Right lobe of liver (tissue), 6 donors: ENCODE measurements at regions not wholly inside any gene's neighbourhood (a gene's known extent, or its start where the extent isn't known, plus 50 kb on each side); places are given as distances from the start of the nearest gene placed in this dataset.
"Not testable (repeated sequence)": the region's sequence is repeated elsewhere in the genome, so short reads cannot be mapped to it uniquely, and the experiment has no call there.

Source experiments
- ATAC-seq, 4 donors: fragments of 200-7000 bp; cut with Tn5 transposase; one replicate each; pipeline ENCODE4 v1.9.1; 2020; ENCODE audit warnings: mild to moderate bottlenecking in 4 of 4, moderate library complexity in 4 of 4
- DNase-seq, 3 donors: peaks; one replicate each; pipeline ENCODE4 v3.0.0-alpha.2; 2020
- H3K27ac ChIP-seq, 3 donors: fragments of 200-600 bp; one replicate each; pipeline ENCODE4 v1.8.0; 2022
- H3K27me3 ChIP-seq, 2 donors: fragments of 200-600 bp; one replicate each; pipeline ENCODE4 v1.8.0; 2022
- H3K36me3 ChIP-seq, 4 donors: fragments of 200-600 bp; sonication (generic) in 1 of 4; one replicate each; pipeline versions ENCODE4 v1.5.1 to v1.8.0; 2017 to 2022; ENCODE audit warnings: control low read depth in 1 of 4
- H3K4me1 ChIP-seq, 4 donors: fragments of 200-600 bp; sonication (generic) in 1 of 4; one replicate each; pipeline versions ENCODE4 v1.5.1 to v1.8.0; 2017 to 2022; ENCODE audit warnings: control low read depth in 1 of 4
- H3K4me3 ChIP-seq, 3 donors: fragments of 200-600 bp; one replicate each; pipeline ENCODE4 v1.8.0; 2022
- H3K9me3 ChIP-seq, 4 donors: fragments of 200-600 bp; sonication (generic) in 1 of 4; one replicate each; pipeline versions ENCODE4 v1.5.1 to v1.8.0; 2017 to 2022; ENCODE audit warnings: control low read depth in 1 of 4
- POLR2A ChIP-seq: fragments of 450-650 bp; IDR thresholded peaks from one replicate; pipeline ENCODE4 v1.6.1; 2017; ENCODE audit warnings: antibody characterized with exemption, mild to moderate bottlenecking
- WGBS: methylation state at CpG from one replicate; pipeline ENCODE4 v1.1.6; 2018; ENCODE audit warnings: low coverage, low lambda C conversion rate; ENCODE audit not compliant: insufficient coverage; ENCODE audit errors: missing lambda C conversion rate; 5-methylcytosine and 5-hydroxymethylcytosine counted together
- intact Hi-C, 2 donors: fragments of 100-400 bp; cut with DNase I; formaldehyde crosslinking; loops; one replicate each; pipeline versions ENCODE4 v1.11.2 to v1.14.1; 2022
- TF ChIP-seq, protein P1 (sequence below), 4 donors: fragments of 200-600 bp in 3 of 4; fragments of 450-650 bp in 1 of 4; IDR thresholded peaks; one replicate each; pipeline versions ENCODE4 v1.5.1 to v1.8.0; 2016 to 2022; ENCODE audit warnings: antibody characterized with exemption in 4 of 4, mild to moderate bottlenecking in 2 of 4
- donor health status: DM: no; HTN: yes; CAD: no.
- donor health status: DM: no; HTN: no; CAD: no.
- donor health status: DM: no; HTN: no; CAD: no.
- donor health status: DM: no; HTN: yes; CAD: no.
- donor health status: DM: no; HTN: yes; CAD: no.

DNA sequence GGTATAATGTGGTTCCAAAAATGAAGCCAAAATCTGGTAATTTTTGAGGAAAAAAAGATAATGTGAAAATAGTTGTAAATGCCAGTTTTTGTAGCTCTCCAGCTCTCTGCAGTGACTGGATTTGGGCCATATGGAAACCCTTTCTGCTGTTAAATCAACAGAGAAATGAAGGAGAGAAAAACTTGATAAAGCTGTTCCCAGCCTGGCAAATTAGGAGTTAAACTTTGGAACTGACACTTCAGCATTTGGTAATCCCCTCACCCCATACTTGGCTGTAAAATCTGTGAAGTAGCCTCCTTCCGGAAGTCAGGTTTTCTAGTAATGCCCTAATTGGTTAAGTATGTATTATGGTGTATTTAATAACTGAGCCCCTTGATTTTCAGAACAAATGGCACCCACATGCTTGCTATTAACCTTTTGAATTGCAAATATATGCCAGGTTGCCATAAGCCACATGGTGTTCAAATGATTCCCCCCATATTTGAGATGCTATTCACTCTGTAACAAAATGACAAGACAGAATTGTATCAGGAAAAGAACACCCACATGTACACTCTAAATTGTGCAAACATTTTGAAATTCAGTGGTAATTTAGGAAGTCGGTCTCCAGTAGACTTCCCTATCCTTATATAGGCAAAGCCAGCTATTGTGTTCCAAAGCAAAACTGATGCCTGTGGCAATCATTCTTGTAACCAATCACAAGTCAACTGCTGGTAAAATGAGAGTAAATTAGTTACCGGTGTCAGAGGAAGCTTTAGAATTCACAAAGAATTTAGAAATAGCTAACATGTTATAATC, 96.3 kb upstream of the ADAMTS3 start:
- Histone ChIP-seq H3K9me3 (no peaks in the 10 kb centered on the region), H3K36me3 (no peaks in the 10 kb centered on the region), H3K27me3 (no peaks in the 10 kb centered on the region), H3K4me1 (no peaks in the 10 kb centered on the region), H3K4me3 (no peak overlapping the region), H3K27ac (no peak overlapping the region)
- intact Hi-C loops = no loop called here
- no peak for ATAC-seq
- no peak for DNase-seq
- TF ChIP-seq, protein P1, sequence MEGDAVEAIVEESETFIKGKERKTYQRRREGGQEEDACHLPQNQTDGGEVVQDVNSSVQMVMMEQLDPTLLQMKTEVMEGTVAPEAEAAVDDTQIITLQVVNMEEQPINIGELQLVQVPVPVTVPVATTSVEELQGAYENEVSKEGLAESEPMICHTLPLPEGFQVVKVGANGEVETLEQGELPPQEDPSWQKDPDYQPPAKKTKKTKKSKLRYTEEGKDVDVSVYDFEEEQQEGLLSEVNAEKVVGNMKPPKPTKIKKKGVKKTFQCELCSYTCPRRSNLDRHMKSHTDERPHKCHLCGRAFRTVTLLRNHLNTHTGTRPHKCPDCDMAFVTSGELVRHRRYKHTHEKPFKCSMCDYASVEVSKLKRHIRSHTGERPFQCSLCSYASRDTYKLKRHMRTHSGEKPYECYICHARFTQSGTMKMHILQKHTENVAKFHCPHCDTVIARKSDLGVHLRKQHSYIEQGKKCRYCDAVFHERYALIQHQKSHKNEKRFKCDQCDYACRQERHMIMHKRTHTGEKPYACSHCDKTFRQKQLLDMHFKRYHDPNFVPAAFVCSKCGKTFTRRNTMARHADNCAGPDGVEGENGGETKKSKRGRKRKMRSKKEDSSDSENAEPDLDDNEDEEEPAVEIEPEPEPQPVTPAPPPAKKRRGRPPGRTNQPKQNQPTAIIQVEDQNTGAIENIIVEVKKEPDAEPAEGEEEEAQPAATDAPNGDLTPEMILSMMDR (IDR thresholded peaks at IDR 0.05) = no peak
- TF ChIP-seq POLR2A = no peak
- WGBS = 68% methylated on average over 3 of the region's 3 CpGs

DNA sequence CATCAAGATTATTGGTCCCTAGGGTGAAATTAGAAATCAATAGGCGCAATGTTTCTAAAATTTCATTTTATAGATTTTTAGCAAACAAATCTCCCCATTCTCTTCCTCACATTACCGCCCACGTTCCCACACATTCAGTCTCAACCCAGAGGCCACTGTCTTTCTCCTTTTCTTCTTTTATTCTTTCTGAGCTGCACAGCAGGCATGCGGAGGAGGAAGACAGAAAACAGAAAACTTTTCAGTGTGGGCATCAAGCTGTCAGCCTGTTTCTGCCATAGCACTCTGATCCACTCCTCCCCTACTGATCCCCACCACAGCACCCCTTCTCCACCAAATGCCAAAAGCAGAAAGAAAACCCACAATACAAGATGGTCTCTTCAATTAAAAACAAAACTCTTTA, 94.8 kb upstream of the ADAMTS3 start:
- intact Hi-C loops = no loop called here
- DNase-seq = no peak
- TF ChIP-seq, protein P1 (IDR thresholded peaks at IDR 0.05) = no peak
- no peak for TF ChIP-seq POLR2A
- ATAC-seq = no peak
- Histone ChIP-seq H3K4me3 (no peak overlapping the region), H3K4me1 (no peaks in the 10 kb centered on the region), H3K27ac (no peak overlapping the region), H3K36me3 (no peaks in the 10 kb centered on the region), H3K27me3 (no peaks in the 10 kb centered on the region), H3K9me3 (no peaks in the 10 kb centered on the region)
- WGBS = 33% methylated on average over 3 of the region's 4 CpGs

DNA sequence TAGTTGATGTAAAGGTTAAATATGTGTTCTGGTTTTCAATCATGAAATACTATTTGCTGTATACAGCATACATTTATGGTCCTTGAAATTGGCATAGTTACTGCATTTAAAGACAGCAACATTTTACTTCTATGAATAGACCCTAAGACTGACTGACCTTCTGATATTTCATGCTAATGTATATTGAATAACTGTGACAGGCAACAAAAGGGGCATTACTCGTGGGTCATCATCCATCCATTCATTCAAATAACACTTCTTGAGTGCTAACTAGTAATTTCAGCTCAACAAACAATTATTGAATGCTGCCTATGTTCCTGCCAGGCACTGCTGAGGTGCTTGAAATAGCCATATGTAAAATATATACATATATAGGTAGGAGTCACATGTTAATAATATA, 92.8 kb upstream of the ADAMTS3 start:
- intact Hi-C loops = no loop called here
- Histone ChIP-seq H3K9me3 (no peaks in the 10 kb centered on the region), H3K36me3 (no peaks in the 10 kb centered on the region), H3K27me3 (no peaks in the 10 kb centered on the region), H3K4me1 (no peaks in the 10 kb centered on the region), H3K27ac (no peak overlapping the region), H3K4me3 (no peak overlapping the region)
- ATAC-seq (no peak), DNase-seq (no peak)
- TF ChIP-seq, protein P1 (IDR thresholded peaks at IDR 0.05) = no peak
- no peak for TF ChIP-seq POLR2A
- WGBS = 42% methylated on average over 1 of the region's 1 CpG

DNA sequence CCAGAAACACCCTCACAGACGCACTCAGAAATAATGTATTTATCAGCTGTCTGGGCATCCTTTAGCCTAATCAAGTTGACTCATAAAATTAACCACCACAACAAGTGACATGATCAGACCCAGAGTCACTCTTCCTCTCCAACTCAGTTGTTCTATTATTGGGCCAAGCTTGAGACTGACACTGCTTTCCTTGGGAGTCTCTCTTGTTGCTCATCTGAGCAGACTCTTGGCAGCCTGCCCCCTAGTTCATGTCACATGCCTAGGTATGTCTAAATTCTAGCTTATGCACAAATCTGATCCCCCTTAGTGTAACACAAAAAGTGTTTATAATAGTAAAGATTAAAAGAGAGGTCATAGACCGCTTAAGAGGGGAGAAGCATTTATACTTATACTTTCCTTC, 72.6 kb upstream of the ADAMTS3 start:
- Histone ChIP-seq H3K27me3 (no peaks in the 10 kb centered on the region), H3K4me1 (no peaks in the 10 kb centered on the region), H3K4me3 (no peak overlapping the region), H3K27ac (no peak overlapping the region), H3K9me3 (no peaks in the 10 kb centered on the region), H3K36me3 (no peaks in the 10 kb centered on the region)
- DNase-seq (no peak), ATAC-seq (no peak)
- no peak for TF ChIP-seq POLR2A
- TF ChIP-seq, protein P1 (IDR thresholded peaks at IDR 0.05) = no peak
- intact Hi-C loops = no loop called here
- 69% methylated on average over 2 of the region's 2 CpGs for WGBS

DNA sequence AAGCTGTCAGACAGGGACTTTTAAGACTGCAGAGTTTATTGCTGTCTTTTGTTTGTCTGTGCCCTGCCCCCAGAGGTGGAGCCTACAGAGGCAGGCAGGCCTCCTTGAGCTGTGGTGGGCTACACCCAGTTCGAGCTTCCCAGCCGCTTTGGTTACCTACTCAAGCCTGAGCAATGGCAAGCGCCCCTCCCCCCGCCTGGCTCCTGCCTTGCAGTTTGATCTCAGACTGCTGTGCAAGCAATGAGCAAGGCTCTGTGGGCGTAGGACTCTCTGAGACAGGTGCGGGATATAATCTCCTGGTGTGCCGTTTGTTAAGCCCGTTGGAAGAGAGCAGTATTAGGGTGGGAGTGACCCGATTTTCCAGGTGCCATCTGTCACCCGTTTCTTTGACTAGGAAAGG, 67.8 kb upstream of the ADAMTS3 start:
- H3K9me3 ChIP-seq, H3K27me3 ChIP-seq, intact Hi-C loops, H3K4me1 ChIP-seq, H3K27ac ChIP-seq, ATAC-seq, H3K4me3 ChIP-seq, DNase-seq, H3K36me3 ChIP-seq: not testable (repeated sequence)
- 80% methylated on average over 4 of the region's 10 CpGs for WGBS

DNA sequence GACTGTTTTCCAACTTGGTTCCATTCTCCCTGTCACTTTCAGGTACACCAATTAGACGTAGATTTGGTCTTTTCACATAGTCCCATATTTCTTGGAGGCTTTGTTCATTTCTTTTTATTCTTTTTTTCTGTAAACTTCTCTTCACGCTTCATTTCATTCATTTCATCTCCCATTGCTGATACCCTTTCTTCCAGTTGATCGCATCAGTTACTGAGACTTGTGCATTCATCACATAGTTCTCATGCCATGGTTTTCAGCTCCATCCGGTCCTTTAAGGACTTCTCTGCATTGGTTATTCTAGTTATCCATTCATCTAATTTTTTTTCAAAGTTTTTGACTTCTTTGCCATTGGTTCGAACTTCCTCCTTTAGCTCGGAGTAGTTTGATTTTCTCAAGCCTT, 66.9 kb upstream of the ADAMTS3 start:
- DNase-seq, H3K27ac ChIP-seq, ATAC-seq, H3K27me3 ChIP-seq, H3K9me3 ChIP-seq, H3K4me3 ChIP-seq, H3K36me3 ChIP-seq, H3K4me1 ChIP-seq, intact Hi-C loops: not testable (repeated sequence)
- WGBS = 65% methylated on average over 6 of the region's 6 CpGs

DNA sequence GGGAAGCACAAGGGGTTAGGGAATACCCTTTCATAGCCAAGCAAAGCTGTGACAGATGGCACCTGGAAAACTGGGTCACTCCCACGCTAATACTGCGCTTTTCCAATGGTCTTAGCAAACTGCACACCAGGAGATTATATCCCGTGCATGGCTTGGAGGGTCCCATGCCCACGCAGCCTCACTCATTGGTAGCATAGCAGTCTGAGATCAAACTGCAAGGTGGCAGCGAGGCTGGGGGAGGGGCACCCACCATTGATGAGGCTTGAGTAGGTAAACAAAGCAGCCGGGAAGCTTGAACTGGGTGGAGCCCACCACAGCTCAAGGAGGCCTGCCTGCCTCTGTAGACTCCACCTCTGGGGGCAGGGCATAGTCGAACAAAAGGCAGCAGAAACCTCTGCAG, 63.2 kb upstream of the ADAMTS3 start:
- H3K4me1 ChIP-seq, H3K36me3 ChIP-seq, H3K9me3 ChIP-seq, H3K27me3 ChIP-seq, H3K27ac ChIP-seq, H3K4me3 ChIP-seq, ATAC-seq, DNase-seq, intact Hi-C loops: not testable (repeated sequence)
- WGBS = 56% methylated on average over 2 of the region's 7 CpGs
